ENCODE measurements at regions not wholly inside any gene's neighbourhood (a gene's known extent, or its start where the extent isn't known, plus 50 kb on each side); places are given as distances from the start of the nearest gene placed in this dataset.

DNA sequence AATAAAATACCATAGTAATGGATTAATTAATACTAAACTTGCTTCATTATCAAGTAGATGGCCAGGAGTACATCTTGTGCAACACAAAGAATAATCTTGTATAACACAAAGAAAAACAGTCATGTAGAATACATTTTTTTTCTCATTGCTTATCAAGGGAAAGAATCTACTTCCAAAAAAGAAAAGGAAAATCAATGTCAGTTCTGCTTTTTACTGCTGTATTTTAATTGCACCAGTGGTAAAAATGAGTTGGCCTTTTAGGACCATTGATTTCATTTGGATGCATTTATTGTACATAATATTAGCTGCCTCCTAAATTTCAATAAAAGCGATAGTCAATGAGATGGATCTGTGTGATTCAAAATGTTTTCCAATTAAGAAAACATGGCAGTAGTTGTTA lies 96.9 kb upstream of the BTBD3 start:
- Histone ChIP-seq H3K4me1 (ENCODE audit: control insufficient read depth, insufficient read depth, low read length) (peaks cover 19% of the 10 kb centered on the region), H3K36me3 (ENCODE audit: control insufficient read depth, insufficient read depth, low read length) (no peaks in the 10 kb centered on the region), H3K27me3 (ENCODE audit: control insufficient read depth, insufficient read depth, low read length) (no peaks in the 10 kb centered on the region), H3K4me3 (ENCODE audit: low read length) (no peak overlapping the region), H3K9me3 (ENCODE audit: control insufficient read depth, low read length) (no peaks in the 10 kb centered on the region), H3K9ac (ENCODE audit: low read length) (no peak overlapping the region)

DNA sequence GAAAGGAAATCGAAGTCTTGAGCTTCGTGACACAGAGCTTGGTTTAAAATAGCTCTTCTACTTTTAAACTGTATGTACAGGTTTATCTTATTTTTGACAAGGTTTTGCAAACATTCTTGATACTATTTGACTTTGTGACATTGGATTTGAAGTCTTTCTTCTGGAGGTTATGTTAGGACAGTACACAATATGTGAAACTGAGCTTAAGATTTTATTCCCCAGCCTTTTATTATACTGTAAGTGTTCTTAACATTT lies 95.2 kb upstream of the BTBD3 start:
- H3K4me3 ChIP-seq (ENCODE audit: low read length) = no peak overlapping the region
- H3K27me3 ChIP-seq (ENCODE audit: control insufficient read depth, insufficient read depth, low read length) = no peaks in the 10 kb centered on the region
- peaks cover 19% of the 10 kb centered on the region for H3K4me1 ChIP-seq (ENCODE audit: control insufficient read depth, insufficient read depth, low read length)
- H3K9ac ChIP-seq (ENCODE audit: low read length) = no peak overlapping the region
- H3K9me3 ChIP-seq (ENCODE audit: control insufficient read depth, low read length) = no peaks in the 10 kb centered on the region
- H3K36me3 ChIP-seq (ENCODE audit: control insufficient read depth, insufficient read depth, low read length) = no peaks in the 10 kb centered on the region

DNA sequence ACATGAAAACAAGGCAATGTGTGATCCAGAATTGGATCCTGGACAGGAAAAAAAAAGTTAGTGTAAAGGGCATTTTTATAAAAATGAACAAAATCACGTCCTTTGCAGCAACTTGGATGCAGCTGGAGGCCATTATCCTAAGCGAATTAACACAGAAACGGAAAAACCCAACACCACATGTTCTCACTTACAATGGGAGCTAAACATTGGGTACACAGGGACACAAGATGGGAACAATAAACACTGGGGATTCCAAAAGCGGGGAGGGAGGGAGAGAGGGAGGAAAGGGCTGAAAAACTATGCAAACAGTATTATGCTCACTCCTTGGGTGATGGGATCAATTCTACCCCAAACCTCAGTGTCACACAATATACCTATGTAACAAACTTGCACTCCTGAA lies 91.4 kb upstream of the BTBD3 start:
- Histone ChIP-seq H3K27me3 (ENCODE audit: control insufficient read depth, insufficient read depth, low read length) (no peaks in the 10 kb centered on the region), H3K9ac (ENCODE audit: low read length) (no peak overlapping the region)

DNA sequence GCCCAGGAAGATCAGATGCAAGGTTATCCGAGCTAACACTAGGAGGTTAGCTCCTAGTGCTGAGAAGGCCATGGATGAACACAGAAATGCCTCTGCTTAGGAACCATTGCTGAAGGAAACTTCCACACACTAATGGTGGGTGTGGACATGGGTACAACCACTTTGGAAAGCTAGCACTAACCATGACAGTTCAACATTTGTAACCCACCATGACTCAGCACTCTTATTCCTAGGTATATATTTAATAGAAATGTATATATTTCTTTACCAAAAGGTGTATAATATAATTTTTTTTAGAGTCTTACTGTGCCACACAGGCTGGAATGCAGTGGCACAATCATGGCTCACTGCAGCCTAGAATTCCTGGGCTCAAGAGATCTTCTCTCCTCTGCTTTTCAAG lies 85.3 kb upstream of the BTBD3 start:
- Histone ChIP-seq H3K27me3 (ENCODE audit: control insufficient read depth, insufficient read depth, low read length) (no peaks in the 10 kb centered on the region), H3K9me3 (ENCODE audit: control insufficient read depth, low read length) (no peaks in the 10 kb centered on the region), H3K4me3 (ENCODE audit: low read length) (no peak overlapping the region), H3K9ac (ENCODE audit: low read length) (no peak overlapping the region), H3K36me3 (ENCODE audit: control insufficient read depth, insufficient read depth, low read length) (no peaks in the 10 kb centered on the region), H3K4me1 (ENCODE audit: control insufficient read depth, insufficient read depth, low read length) (no peaks in the 10 kb centered on the region)

More for the DNA sequence above, 91.4 kb upstream of the BTBD3 start:
- H3K36me3 ChIP-seq (ENCODE audit: control insufficient read depth, insufficient read depth, low read length) = no peaks in the 10 kb centered on the region
- no peak overlapping the region for H3K4me3 ChIP-seq (ENCODE audit: low read length)
- H3K9me3 ChIP-seq (ENCODE audit: control insufficient read depth, low read length) = no peaks in the 10 kb centered on the region
- peaks cover 11% of the 10 kb centered on the region for H3K4me1 ChIP-seq (ENCODE audit: control insufficient read depth, insufficient read depth, low read length)

DNA sequence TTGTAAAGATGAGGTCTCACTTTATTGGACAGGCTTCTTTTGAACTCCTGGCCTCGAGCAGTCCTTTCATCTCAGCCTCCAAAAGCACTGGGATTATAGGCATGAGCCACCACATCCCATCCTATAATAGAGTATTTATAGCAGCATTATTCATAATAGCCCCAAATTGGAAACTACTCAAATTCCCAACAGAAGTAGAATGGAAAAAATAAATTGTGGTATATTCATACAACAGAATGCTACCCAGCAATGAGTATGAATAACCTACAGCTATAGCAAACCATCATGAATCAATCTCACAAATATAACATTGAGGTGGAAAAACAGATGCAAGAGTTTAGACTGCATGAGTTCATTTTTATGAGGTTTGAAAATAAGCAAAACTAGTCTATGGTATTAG lies 84.8 kb upstream of the BTBD3 start:
- H3K4me1 ChIP-seq (ENCODE audit: control insufficient read depth, insufficient read depth, low read length) = no peaks in the 10 kb centered on the region

DNA sequence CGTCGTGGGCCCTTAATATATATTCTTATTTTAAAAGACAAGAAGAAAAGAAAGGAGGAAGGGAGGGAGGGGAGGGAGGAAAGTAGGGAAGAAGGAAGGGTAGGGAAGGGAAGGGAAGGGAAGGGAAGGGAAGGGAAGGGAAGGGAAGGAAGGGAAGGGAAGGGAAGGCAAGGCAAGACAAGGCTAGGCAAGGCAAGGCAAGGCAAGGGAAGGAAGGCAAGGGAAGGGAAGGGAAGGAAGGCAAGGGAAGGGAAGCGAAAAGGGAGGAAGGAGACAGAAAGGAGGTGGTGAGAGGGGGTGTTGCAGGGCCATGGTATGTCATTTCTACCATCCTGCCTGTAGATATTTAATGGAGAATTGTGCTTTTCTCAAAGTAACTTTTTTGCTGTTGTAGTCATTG lies 83.9 kb upstream of the BTBD3 start:
- Histone ChIP-seq H3K9me3 (ENCODE audit: control insufficient read depth, low read length) (no peaks in the 10 kb centered on the region), H3K27me3 (ENCODE audit: control insufficient read depth, insufficient read depth, low read length) (no peaks in the 10 kb centered on the region), H3K36me3 (ENCODE audit: control insufficient read depth, insufficient read depth, low read length) (no peaks in the 10 kb centered on the region), H3K4me1 (ENCODE audit: control insufficient read depth, insufficient read depth, low read length) (no peaks in the 10 kb centered on the region), H3K9ac (ENCODE audit: low read length) (no peak overlapping the region), H3K4me3 (ENCODE audit: low read length) (no peak overlapping the region)

More for the DNA sequence above, 84.8 kb upstream of the BTBD3 start:
- Histone ChIP-seq H3K4me3 (ENCODE audit: low read length) (no peak overlapping the region), H3K9ac (ENCODE audit: low read length) (no peak overlapping the region), H3K36me3 (ENCODE audit: control insufficient read depth, insufficient read depth, low read length) (no peaks in the 10 kb centered on the region), H3K9me3 (ENCODE audit: control insufficient read depth, low read length) (no peaks in the 10 kb centered on the region), H3K27me3 (ENCODE audit: control insufficient read depth, insufficient read depth, low read length) (no peaks in the 10 kb centered on the region)

DNA sequence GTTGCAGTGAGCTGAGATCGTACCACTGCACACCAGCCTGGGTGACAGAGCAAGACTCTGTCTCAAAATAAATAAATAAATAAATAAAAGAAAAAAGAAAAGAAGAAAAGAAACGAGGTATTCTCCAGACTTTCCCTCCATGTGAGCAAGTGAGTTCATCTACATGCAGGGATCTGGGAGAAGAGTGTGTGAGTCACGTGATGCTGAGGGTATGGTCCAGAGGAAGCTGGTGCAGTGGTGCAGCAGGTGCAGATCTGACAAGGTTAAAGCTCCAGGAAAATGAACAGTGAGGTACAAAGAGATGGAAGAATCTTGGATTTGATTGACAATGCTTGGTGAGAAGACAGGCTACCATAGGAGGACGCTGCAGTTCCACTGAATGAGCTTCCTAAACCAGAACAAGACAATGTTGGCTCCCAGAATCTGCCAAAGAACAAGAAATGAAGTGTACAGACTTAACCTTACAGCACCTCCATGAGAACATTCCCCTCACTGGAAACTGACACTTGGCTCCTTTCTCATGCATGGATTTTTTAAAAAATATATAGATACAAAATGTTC lies 79.5 kb upstream of the BTBD3 start:
- no peak overlapping the region for H3K9ac ChIP-seq (ENCODE audit: low read length)
- no peaks in the 10 kb centered on the region for H3K27me3 ChIP-seq (ENCODE audit: control insufficient read depth, insufficient read depth, low read length)
- no peaks in the 10 kb centered on the region for H3K4me1 ChIP-seq (ENCODE audit: control insufficient read depth, insufficient read depth, low read length)
- no peaks in the 10 kb centered on the region for H3K36me3 ChIP-seq (ENCODE audit: control insufficient read depth, insufficient read depth, low read length)
- H3K9me3 ChIP-seq (ENCODE audit: control insufficient read depth, low read length) = no peaks in the 10 kb centered on the region
- no peak overlapping the region for H3K4me3 ChIP-seq (ENCODE audit: low read length)

DNA sequence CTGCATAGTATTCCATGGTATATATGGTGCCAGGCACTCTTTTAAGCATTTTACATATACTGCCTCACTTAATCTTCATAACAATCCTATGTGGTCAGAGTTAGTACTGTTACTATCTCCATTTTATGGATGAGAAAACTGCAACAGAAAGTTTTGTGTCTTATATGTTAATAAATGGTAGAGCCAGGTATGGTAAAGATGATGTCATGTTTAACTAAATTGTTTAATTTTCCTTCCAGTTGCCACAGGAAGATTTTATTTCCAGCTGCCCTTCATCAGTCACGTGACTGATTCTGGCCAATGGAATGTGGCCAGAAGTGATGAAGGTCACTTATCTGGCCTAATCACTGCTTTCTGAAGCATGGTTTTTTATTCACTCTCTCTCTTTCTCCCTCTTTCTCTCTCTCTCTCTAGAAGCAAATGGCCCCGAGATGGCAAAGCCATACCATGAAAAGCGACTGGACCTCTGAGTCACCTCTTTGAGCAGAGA lies 75.7 kb upstream of the BTBD3 start:
- Histone ChIP-seq H3K4me3 (ENCODE audit: low read length) (no peak overlapping the region), H3K27me3 (ENCODE audit: control insufficient read depth, insufficient read depth, low read length) (no peaks in the 10 kb centered on the region), H3K9ac (ENCODE audit: low read length) (no peak overlapping the region), H3K4me1 (ENCODE audit: control insufficient read depth, insufficient read depth, low read length) (no peaks in the 10 kb centered on the region), H3K36me3 (ENCODE audit: control insufficient read depth, insufficient read depth, low read length) (no peaks in the 10 kb centered on the region), H3K9me3 (ENCODE audit: control insufficient read depth, low read length) (no peaks in the 10 kb centered on the region)

DNA sequence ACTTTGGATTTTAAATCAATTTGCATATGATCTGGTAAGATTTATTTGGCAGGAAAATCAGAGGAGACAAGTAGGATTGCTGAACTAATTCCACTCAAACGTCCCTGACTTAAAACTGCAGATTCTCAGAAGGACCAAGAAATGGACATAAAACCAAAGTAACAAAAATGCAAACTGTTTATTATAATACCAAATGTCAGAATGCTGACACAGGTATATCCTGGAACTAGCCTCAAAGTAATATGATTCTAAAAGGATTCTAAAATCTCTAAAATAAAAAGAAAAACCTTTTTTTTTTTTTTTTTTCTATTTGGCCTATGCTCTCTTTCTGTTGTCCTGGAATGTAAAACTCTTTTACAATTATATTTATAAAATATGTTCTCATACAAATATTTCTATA lies 74.4 kb upstream of the BTBD3 start:
- Histone ChIP-seq H3K4me3 (ENCODE audit: low read length) (no peak overlapping the region), H3K27me3 (ENCODE audit: control insufficient read depth, insufficient read depth, low read length) (no peaks in the 10 kb centered on the region), H3K4me1 (ENCODE audit: control insufficient read depth, insufficient read depth, low read length) (peaks cover 6% of the 10 kb centered on the region), H3K9me3 (ENCODE audit: control insufficient read depth, low read length) (no peaks in the 10 kb centered on the region), H3K36me3 (ENCODE audit: control insufficient read depth, insufficient read depth, low read length) (no peaks in the 10 kb centered on the region), H3K9ac (ENCODE audit: low read length) (no peak overlapping the region)

DNA sequence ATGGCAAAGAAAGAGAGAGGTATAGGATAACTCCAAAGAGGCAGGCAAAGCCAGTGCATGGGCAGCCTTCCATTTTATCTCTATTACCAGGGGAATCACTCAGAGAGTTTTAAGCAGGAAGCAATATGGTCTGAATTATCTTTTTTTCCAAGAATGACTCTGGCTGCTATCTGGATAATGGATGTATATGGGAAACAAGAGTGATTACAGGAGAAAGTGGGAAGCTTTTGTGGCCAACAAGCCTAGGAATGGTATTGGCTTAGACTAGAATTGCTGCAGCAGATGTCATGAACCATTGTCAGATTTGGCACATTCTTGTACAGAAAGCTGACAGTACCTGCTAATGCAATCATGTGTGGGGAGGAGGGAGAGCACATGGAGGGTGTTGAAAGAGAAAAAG lies 73.0 kb upstream of the BTBD3 start:
- Histone ChIP-seq H3K4me1 (ENCODE audit: control insufficient read depth, insufficient read depth, low read length) (peaks cover 14% of the 10 kb centered on the region), H3K9me3 (ENCODE audit: control insufficient read depth, low read length) (no peaks in the 10 kb centered on the region), H3K9ac (ENCODE audit: low read length) (no peak overlapping the region), H3K4me3 (ENCODE audit: low read length) (no peak overlapping the region), H3K36me3 (ENCODE audit: control insufficient read depth, insufficient read depth, low read length) (no peaks in the 10 kb centered on the region), H3K27me3 (ENCODE audit: control insufficient read depth, insufficient read depth, low read length) (no peaks in the 10 kb centered on the region)

DNA sequence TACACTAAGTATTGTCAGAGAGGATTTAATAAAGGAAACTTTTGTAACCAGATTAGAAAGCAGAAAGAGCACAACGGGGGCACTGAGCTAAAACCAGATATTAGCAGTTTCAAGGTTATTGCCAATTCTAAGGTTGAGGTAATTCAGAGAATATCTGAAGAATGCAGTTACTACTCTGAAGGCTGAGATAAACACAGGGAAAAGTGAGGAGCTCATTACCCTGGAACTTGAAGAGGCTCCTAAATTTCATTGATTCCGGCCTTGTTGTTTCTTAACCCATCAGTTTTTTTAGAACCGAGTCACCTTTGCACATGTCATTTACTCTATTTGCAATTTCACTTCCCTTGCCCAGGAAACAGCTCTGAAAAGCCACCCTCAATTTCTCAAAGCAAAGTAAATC lies 72.4 kb upstream of the BTBD3 start:
- no peaks in the 10 kb centered on the region for H3K36me3 ChIP-seq (ENCODE audit: control insufficient read depth, insufficient read depth, low read length)

DNA sequence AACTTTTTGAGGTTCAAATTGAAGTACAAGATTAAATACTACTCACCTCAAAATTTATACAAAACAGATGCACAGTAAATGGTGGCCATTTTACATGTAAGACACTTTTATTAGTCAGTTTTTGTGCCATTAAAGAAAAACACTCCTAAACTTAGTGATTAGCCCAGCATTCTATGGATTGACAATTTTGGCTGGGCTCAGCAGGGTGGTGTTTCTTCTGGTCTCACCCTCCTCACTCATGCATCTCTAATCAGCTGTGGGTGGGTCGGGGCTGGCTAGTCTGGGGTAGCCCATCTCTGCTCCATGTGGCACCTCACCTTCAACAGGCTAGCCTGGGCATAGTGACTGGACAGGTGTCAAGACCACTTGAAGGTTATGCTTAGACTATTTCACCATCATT lies 71.6 kb upstream of the BTBD3 start:
- Histone ChIP-seq H3K9ac (ENCODE audit: low read length) (no peak overlapping the region), H3K36me3 (ENCODE audit: control insufficient read depth, insufficient read depth, low read length) (no peaks in the 10 kb centered on the region), H3K4me1 (ENCODE audit: control insufficient read depth, insufficient read depth, low read length) (peaks cover 14% of the 10 kb centered on the region), H3K9me3 (ENCODE audit: control insufficient read depth, low read length) (no peaks in the 10 kb centered on the region), H3K27me3 (ENCODE audit: control insufficient read depth, insufficient read depth, low read length) (no peaks in the 10 kb centered on the region), H3K4me3 (ENCODE audit: low read length) (no peak overlapping the region)

More for the DNA sequence above, 72.4 kb upstream of the BTBD3 start:
- H3K9me3 ChIP-seq (ENCODE audit: control insufficient read depth, low read length) = no peaks in the 10 kb centered on the region
- H3K4me1 ChIP-seq (ENCODE audit: control insufficient read depth, insufficient read depth, low read length) = peaks cover 14% of the 10 kb centered on the region
- H3K27me3 ChIP-seq (ENCODE audit: control insufficient read depth, insufficient read depth, low read length) = no peaks in the 10 kb centered on the region
- no peak overlapping the region for H3K4me3 ChIP-seq (ENCODE audit: low read length)
- H3K9ac ChIP-seq (ENCODE audit: low read length) = no peak overlapping the region

DNA sequence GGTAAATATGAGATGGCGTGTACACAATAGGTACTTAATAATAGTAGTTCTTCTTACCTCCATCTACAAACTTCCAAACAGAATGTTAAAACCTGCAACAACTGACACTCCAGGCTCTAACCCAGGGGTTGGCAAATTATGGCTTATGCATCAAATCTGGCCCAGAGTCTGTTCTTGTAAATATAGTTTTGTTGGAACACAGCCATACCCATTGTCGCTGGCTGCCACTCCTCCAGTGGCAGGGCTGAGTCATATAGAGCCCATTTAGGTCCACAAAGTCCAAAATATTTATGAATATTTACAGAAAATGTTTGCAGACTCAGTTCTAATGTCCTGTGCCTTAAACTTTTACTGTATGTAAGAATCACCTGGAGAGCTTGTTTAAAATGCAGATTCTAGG lies 69.9 kb upstream of the BTBD3 start:
- Histone ChIP-seq H3K4me3 (ENCODE audit: low read length) (no peak overlapping the region), H3K9me3 (ENCODE audit: control insufficient read depth, low read length) (no peaks in the 10 kb centered on the region), H3K9ac (ENCODE audit: low read length) (no peak overlapping the region), H3K27me3 (ENCODE audit: control insufficient read depth, insufficient read depth, low read length) (no peaks in the 10 kb centered on the region), H3K4me1 (ENCODE audit: control insufficient read depth, insufficient read depth, low read length) (peaks cover 14% of the 10 kb centered on the region), H3K36me3 (ENCODE audit: control insufficient read depth, insufficient read depth, low read length) (no peaks in the 10 kb centered on the region)

All from mucosa of stomach (tissue), 1 donor.